Mesendoderm (in vitro differentiated cells): ENCODE measurements at regions not wholly inside any gene's neighbourhood (a gene's known extent, or its start where the extent isn't known, plus 50 kb on each side); places are given as distances from the start of the nearest gene placed in this dataset.
A peak's percentile ranks its signal among the peaks of the same experiment; 100 is the strongest.

Experiments
- DNase-seq: peaks from one replicate; pipeline ENCODE4 v3.0.0; 2013
- H2AK5ac ChIP-seq: 2 replicates; pipeline ENCODE4 v1.6.1; 2013; ENCODE audit warnings: low read length, inconsistent platforms
- H2BK120ac ChIP-seq: 2 replicates; pipeline ENCODE4 v1.6.1; 2013; ENCODE audit warnings: low read depth, mild to moderate bottlenecking, low read length, moderate library complexity, mixed read lengths
- H2BK15ac ChIP-seq: replicated peaks from 2 replicates; pipeline ENCODE4 v1.6.1; 2013; ENCODE audit warnings: low read depth, mild to moderate bottlenecking, moderate library complexity
- H2BK5ac ChIP-seq: 2 replicates; pipeline ENCODE4 v1.6.1; 2013; ENCODE audit warnings: low read length, inconsistent platforms
- H3K18ac ChIP-seq: 2 replicates; pipeline ENCODE4 v1.6.1; 2013; ENCODE audit warnings: mild to moderate bottlenecking, low read length, mixed read lengths
- H3K23ac ChIP-seq: one replicate; pipeline ENCODE4 v1.6.1; 2013; ENCODE audit warnings: low read length
- H3K27ac ChIP-seq: 2 replicates; pipeline ENCODE4 v1.5.1; 2013; ENCODE audit warnings: low read depth, mild to moderate bottlenecking, inconsistent platforms, low read length, moderate library complexity
- H3K27me3 ChIP-seq: 2 replicates; pipeline ENCODE4 v1.6.1; 2013; ENCODE audit warnings: low read length, control low read depth, mild to moderate bottlenecking, inconsistent platforms; ENCODE audit not compliant: insufficient read depth, poor library complexity
- H3K36me3 ChIP-seq: 2 replicates; pipeline ENCODE4 v1.6.1; 2013; ENCODE audit warnings: low read length, inconsistent platforms; ENCODE audit not compliant: control insufficient read depth, insufficient read depth
- H3K4ac ChIP-seq: one replicate; pipeline ENCODE4 v1.6.1; 2013; ENCODE audit warnings: low read depth, mild to moderate bottlenecking, low read length, moderate library complexity
- H3K4me1 ChIP-seq: 2 replicates; pipeline ENCODE4 v1.6.1; 2013; ENCODE audit warnings: low read depth, low read length, inconsistent platforms; ENCODE audit not compliant: control insufficient read depth
- H3K4me2 ChIP-seq: 2 replicates; pipeline ENCODE4 v1.6.1; 2013; ENCODE audit warnings: low read length
- H3K4me3 ChIP-seq: 2 replicates; pipeline ENCODE4 v1.5.1; 2013; ENCODE audit warnings: mild to moderate bottlenecking, low read length
- H3K56ac ChIP-seq: one replicate; pipeline ENCODE4 v1.6.1; 2013; ENCODE audit warnings: low read length
- H3K79me1 ChIP-seq: 2 replicates; pipeline ENCODE4 v1.6.1; 2013; ENCODE audit warnings: low read length, inconsistent platforms
- H3K79me2 ChIP-seq: 2 replicates; pipeline ENCODE4 v1.6.1; 2013; ENCODE audit warnings: mild to moderate bottlenecking, low read length; ENCODE audit not compliant: control insufficient read depth, insufficient read depth
- H3K9ac ChIP-seq: 2 replicates; pipeline ENCODE4 v1.6.1; 2013; ENCODE audit warnings: low read length, inconsistent platforms
- H4K5ac ChIP-seq: one replicate; pipeline ENCODE4 v1.6.1; 2013; ENCODE audit warnings: low read length
- H4K8ac ChIP-seq: one replicate; pipeline ENCODE4 v1.6.1; 2013; ENCODE audit warnings: low read depth, mild to moderate bottlenecking, control low read depth, low read length, moderate library complexity
- WGBS: extraction: QIAGEN DNeasy Blood & Tissue Kit; methylation state at CpG from one replicate; pipeline ENCODE4 v1.1.7; 2013; ENCODE audit warnings: low lambda C conversion rate, missing lambda C conversion rate; ENCODE audit not compliant: insufficient coverage; ENCODE audit errors: extremely low coverage; 5-methylcytosine and 5-hydroxymethylcytosine counted together

DNA sequence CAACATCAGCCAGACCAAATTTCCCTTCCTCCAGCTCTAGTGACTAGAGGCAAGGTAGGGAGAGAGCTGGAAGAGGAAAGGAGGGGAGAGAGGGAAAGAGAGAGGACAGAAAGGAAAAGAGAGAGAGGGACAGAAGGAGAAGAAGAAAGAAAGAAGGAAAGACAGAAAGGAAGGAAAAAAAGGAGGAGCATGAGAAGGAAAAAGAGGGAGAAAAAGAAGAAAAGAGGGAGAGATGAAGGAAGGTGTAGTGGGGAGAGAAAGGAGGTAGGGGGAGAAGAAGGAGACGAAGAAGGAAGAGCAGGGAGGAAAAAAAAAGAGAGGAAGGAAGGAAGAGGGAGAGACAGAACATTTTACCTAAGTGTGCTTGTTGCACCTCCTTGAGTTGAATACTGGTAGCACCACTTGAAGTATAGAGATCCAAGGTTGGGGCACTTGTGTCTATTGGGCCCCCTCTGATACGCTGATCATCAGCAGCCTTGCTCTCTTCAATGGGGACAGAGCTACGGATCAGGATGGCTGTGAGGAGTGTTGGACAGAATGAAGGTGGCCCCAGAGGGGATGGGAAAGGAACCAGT lies 232.5 kb downstream of the SUDS3 start:
- Histone ChIP-seq H3K27ac (no peak overlapping the region), H3K23ac (no peak overlapping the region), H4K8ac (no peak overlapping the region), H3K4me1 (peaks cover 2% of the 10 kb centered on the region), H3K4me3 (no peak overlapping the region), H3K27me3 (no peaks in the 10 kb centered on the region), H3K36me3 (no peaks in the 10 kb centered on the region), H3K4ac (no peak overlapping the region), H2BK5ac (no peak overlapping the region), H2BK15ac (no peak overlapping the region), H2AK5ac (no peak overlapping the region), H3K79me2 (no peaks in the 10 kb centered on the region), H3K56ac (no peak overlapping the region), H3K9ac (no peak overlapping the region), H3K4me2 (no peak overlapping the region), H3K79me1 (no peaks in the 10 kb centered on the region), H3K18ac (no peak overlapping the region), H2BK120ac (no peak overlapping the region), H4K5ac (no peak overlapping the region)
- 100% methylated on average over 1 of the region's 3 CpGs for WGBS
- no peak for DNase-seq

DNA sequence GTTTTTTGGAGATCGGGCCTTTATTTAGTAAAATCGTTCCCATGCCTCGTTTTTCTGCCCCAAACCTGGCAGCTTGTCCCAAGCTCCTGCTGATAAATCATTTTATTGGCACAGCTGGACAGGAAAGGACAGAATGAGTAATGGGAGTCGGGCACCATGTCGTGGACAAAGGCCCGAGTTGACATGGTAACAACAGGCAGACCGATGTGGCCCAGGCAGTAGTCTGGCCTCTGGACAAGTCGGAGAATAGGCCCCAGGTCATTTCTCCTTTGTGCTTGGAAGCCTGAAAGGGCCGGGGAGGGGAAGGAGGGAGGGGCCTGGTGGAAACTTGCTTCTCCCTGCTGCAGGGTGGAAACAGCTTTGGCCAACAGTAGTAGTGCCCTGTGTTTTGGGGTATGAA lies 234.9 kb downstream of the SUDS3 start:
- no peak overlapping the region for H4K8ac ChIP-seq
- H3K18ac ChIP-seq, result no peak overlapping the region
- no peak overlapping the region for H2AK5ac ChIP-seq
- no CpG with 5 or more reads among the region's 9 CpGs for WGBS
- H3K9ac ChIP-seq, result no peak overlapping the region
- no peaks in the 10 kb centered on the region for H3K36me3 ChIP-seq
- no peak overlapping the region for H2BK5ac ChIP-seq
- no peak overlapping the region for H3K56ac ChIP-seq
- H3K4me3 ChIP-seq, result no peak overlapping the region
- H3K4ac ChIP-seq, result no peak overlapping the region
- no peak overlapping the region for H4K5ac ChIP-seq
- no peak overlapping the region for H3K23ac ChIP-seq
- H3K4me1 ChIP-seq, result peaks cover 2% of the 10 kb centered on the region
- peak; percentile 39 for DNase-seq
- H3K79me2 ChIP-seq, result no peaks in the 10 kb centered on the region
- no peak overlapping the region for H2BK15ac ChIP-seq
- H3K79me1 ChIP-seq, result no peaks in the 10 kb centered on the region
- H2BK120ac ChIP-seq, result no peak overlapping the region
- no peak overlapping the region for H3K27ac ChIP-seq
- H3K27me3 ChIP-seq, result no peaks in the 10 kb centered on the region
- H3K4me2 ChIP-seq, result no peak overlapping the region

DNA sequence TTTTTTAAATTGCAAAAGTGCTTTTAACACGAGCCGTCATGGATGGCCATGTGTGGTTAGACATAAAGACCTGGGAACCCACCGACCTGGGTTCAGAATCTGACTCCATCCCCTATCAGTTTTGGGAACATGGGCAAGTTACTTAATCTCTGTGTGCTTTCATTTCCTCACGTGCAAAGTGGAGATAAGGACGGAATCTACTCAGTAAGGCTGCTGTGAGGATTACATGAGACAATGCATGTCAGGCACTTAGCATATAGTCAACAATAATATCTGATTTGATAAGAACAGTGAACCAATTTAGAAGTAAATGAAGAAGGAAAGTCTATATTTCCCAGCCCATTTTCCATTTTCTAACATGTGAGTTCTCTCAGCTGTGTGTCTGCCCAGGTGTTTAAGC lies 235.4 kb downstream of the SUDS3 start:
- H4K8ac ChIP-seq, result no peak overlapping the region
- H3K36me3 ChIP-seq, result no peaks in the 10 kb centered on the region
- H3K18ac ChIP-seq, result no peak overlapping the region
- no peak overlapping the region for H4K5ac ChIP-seq
- H3K4me1 ChIP-seq, result peaks cover 2% of the 10 kb centered on the region
- no peaks in the 10 kb centered on the region for H3K79me1 ChIP-seq
- H3K4me3 ChIP-seq, result no peak overlapping the region
- no peak overlapping the region for H3K27ac ChIP-seq
- WGBS, result no CpG with 5 or more reads among the region's 5 CpGs
- H2AK5ac ChIP-seq, result no peak overlapping the region
- H2BK15ac ChIP-seq, result no peak overlapping the region
- no peaks in the 10 kb centered on the region for H3K79me2 ChIP-seq
- H3K27me3 ChIP-seq, result no peaks in the 10 kb centered on the region
- peak; percentile 82 for DNase-seq
- H3K56ac ChIP-seq, result no peak overlapping the region
- no peak overlapping the region for H2BK5ac ChIP-seq
- H3K4me2 ChIP-seq, result no peak overlapping the region
- no peak overlapping the region for H3K9ac ChIP-seq
- H3K4ac ChIP-seq, result no peak overlapping the region
- H3K23ac ChIP-seq, result no peak overlapping the region
- no peak overlapping the region for H2BK120ac ChIP-seq

DNA sequence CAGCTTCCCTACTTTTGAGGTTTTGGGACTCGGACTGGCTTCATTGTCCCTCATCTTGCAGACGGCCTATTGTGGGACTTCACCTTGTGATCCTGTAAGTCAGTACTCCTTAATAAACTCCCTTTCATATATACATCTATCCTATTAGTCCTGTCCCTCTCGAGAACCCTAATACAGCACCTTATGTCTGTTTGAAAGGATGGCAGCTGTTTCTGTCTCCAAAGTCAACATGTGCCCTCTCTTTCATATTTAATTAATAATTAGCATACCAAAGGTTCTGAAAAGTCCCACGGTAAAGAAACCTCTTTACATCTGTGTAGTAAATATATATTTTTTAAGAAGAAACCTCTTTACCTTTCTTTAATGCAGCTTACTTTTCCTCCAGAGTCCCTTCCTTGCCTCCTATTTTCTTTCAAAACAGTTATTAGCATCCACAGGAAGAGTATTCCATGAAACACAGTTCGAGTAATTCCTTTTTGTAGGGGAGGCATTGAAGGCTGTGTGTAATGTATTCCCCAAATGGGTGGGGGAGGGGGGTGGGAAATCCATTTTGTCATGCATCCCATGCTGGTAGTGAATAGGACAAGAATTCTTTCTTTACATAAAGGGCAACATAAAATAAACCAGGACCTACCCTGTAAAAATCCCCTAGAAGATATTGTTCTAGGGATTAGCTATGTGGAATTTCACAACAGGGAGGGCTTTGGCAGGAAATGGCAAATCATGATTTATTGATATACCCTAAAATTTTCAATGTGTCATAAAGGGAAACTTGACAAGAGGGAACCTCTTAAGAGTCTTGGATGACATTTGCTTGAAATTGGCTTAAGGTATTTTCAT lies 241.5 kb downstream of the SUDS3 start:
- Histone ChIP-seq H4K8ac (no peak overlapping the region), H3K9ac (no peak overlapping the region), H3K23ac (no peak overlapping the region), H3K36me3 (no peaks in the 10 kb centered on the region), H3K79me2 (no peaks in the 10 kb centered on the region), H2BK120ac (no peak overlapping the region), H3K4ac (no peak overlapping the region), H3K27ac (no peak overlapping the region), H2BK15ac (no peak overlapping the region), H3K27me3 (no peaks in the 10 kb centered on the region), H3K56ac (no peak overlapping the region), H3K18ac (no peak overlapping the region), H3K4me3 (no peak overlapping the region), H3K79me1 (no peaks in the 10 kb centered on the region), H2BK5ac (no peak overlapping the region), H3K4me2 (no peak overlapping the region), H2AK5ac (no peak overlapping the region), H3K4me1 (no peaks in the 10 kb centered on the region), H4K5ac (no peak overlapping the region)
- WGBS, result no CpG with 5 or more reads among the region's 5 CpGs
- DNase-seq, result no peak

DNA sequence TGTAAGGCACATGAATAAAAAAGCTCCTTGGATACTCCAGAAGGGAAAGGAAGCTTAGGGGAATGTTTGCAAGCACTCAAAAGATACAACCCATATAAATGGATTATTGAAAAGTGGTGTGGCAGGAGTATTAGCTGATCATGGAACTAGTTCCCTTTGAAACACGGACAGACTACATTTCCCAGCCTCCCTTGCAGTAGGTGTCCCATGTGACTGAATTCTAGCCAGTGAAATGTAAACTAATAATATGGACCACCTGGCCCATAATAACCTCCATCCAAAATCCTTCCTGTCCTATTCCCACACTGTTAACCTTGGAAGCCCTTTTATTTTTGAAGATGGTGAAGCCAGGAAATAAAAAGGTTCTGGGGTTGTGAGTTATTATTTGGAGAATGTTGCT lies 242.3 kb downstream of the SUDS3 start:
- Histone ChIP-seq H2BK5ac (no peak overlapping the region), H2BK120ac (no peak overlapping the region), H3K27me3 (no peaks in the 10 kb centered on the region), H4K8ac (no peak overlapping the region), H3K9ac (no peak overlapping the region), H2BK15ac (no peak overlapping the region), H3K79me2 (no peaks in the 10 kb centered on the region), H3K36me3 (no peaks in the 10 kb centered on the region), H3K4me3 (no peak overlapping the region), H3K4me1 (no peaks in the 10 kb centered on the region), H4K5ac (no peak overlapping the region), H2AK5ac (no peak overlapping the region), H3K27ac (no peak overlapping the region), H3K4ac (no peak overlapping the region), H3K79me1 (no peaks in the 10 kb centered on the region), H3K18ac (no peak overlapping the region), H3K56ac (no peak overlapping the region), H3K4me2 (no peak overlapping the region), H3K23ac (no peak overlapping the region)
- WGBS, result no CpG with 5 or more reads among the region's 1 CpG
- DNase-seq, result no peak
